Spleen (tissue), 11 donors: ENCODE measurements at regions not wholly inside any gene's neighbourhood (a gene's known extent, or its start where the extent isn't known, plus 50 kb on each side); places are given as distances from the start of the nearest gene placed in this dataset.

Experiments
- DNase-seq: peaks from one replicate; pipeline ENCODE4 v3.0.0-alpha.2; 2020
- H3K27ac ChIP-seq, 8 donors: fragments of 200-600 bp; sonication (generic) in 7 of 8; 1 replicate in 4 of 8; 2 replicates in 4 of 8; pipeline versions ENCODE4 v1.5.0 to v1.8.0; 2016 to 2021; ENCODE audit warnings: inconsistent platforms in 4 of 8, mild to moderate bottlenecking in 4 of 8, moderate library complexity in 1 of 8
- H3K27me3 ChIP-seq, 7 donors: fragments of 200-600 bp; sonication (generic) in 6 of 7; replicated peaks in 1 of 7; 1 replicate in 4 of 7; 2 replicates in 3 of 7; pipeline versions ENCODE4 v1.5.0 to v1.8.0; 2016 to 2021; ENCODE audit warnings: inconsistent platforms in 3 of 7, mild to moderate bottlenecking in 1 of 7
- H3K36me3 ChIP-seq, 6 donors: fragments of 200-600 bp; sonication (generic) in 5 of 6; 1 replicate in 4 of 6; 2 replicates in 2 of 6; pipeline versions ENCODE4 v1.5.0 to v1.8.0; 2016 to 2021; ENCODE audit warnings: inconsistent platforms in 2 of 6
- H3K4me1 ChIP-seq, 6 donors: fragments of 200-600 bp; sonication (generic) in 5 of 6; 1 replicate in 3 of 6; 2 replicates in 3 of 6; pipeline versions ENCODE4 v1.5.0 to v1.8.0; 2016 to 2021; ENCODE audit warnings: inconsistent platforms in 3 of 6
- H3K4me3 ChIP-seq, 8 donors: fragments of 200-600 bp; sonication (generic) in 7 of 8; 1 replicate in 4 of 8; 2 replicates in 4 of 8; pipeline versions ENCODE4 v1.5.0 to v1.8.0; 2016 to 2021; ENCODE audit warnings: inconsistent platforms in 4 of 8, mild to moderate bottlenecking in 4 of 8, moderate library complexity in 2 of 8
- H3K9me3 ChIP-seq, 8 donors: fragments of 200-600 bp; sonication (generic) in 7 of 8; 1 replicate in 4 of 8; 2 replicates in 4 of 8; pipeline versions ENCODE4 v1.5.0 to v1.8.0; 2016 to 2021; ENCODE audit warnings: inconsistent platforms in 4 of 8
- POLR2A ChIP-seq, 3 donors: fragments of 450-650 bp; IDR thresholded peaks; one replicate each; pipeline ENCODE4 v1.5.1; 2017; ENCODE audit warnings: antibody characterized with exemption in 3 of 3, mild to moderate bottlenecking in 1 of 3
- POLR2AphosphoS5 ChIP-seq, 3 donors: sonication (generic); formaldehyde crosslinking; IDR thresholded peaks; one replicate each; pipeline ENCODE4 v1.5.1; 2017; ENCODE audit warnings: antibody characterized with exemption in 3 of 3
- WGBS, 5 donors: extraction: QIAGEN DNeasy Blood & Tissue Kit in 3 of 5; methylation state at CpG; one replicate each; pipeline versions ENCODE4 v1.1.5 to v1.1.7; 2013 to 2018; 5-methylcytosine and 5-hydroxymethylcytosine counted together
- intact Hi-C: fragments of 100-400 bp; cut with DNase I; formaldehyde crosslinking; loops from one replicate; pipeline ENCODE4 v1.15.0; 2023; ENCODE audit warnings: low total_unique reads
- TF ChIP-seq, protein P1 (sequence below), 11 experiments: fragments of 200-600 bp in 7 of 11; fragments of 450-650 bp in 4 of 11; sonication (generic) in 4 of 11; IDR thresholded peaks in 8 of 11; conservative IDR thresholded peaks in 3 of 11; 1 replicate in 7 of 11; 2 replicates in 4 of 11; pipeline versions ENCODE4 v1.4.0 to v1.8.0; 2016 to 2021; ENCODE audit warnings: antibody characterized with exemption in 11 of 11, inconsistent platforms in 4 of 11, mild to moderate bottlenecking in 1 of 11
- donor health status: healthy with polysubstance abuse.
- donor health status: DM: no; HTN: no; CAD: no; lungs with moderate emphysema.
- donor health status: DM: no; HTN: no; CAD: no.
- donor health status: Bipolar disorder and iron deficiency.
- donor health status: healthy.
- donor health status: DM: no; HTN: no; CAD: no.
- donor health status: DM: yes; HTN: yes; CAD: no.

DNA sequence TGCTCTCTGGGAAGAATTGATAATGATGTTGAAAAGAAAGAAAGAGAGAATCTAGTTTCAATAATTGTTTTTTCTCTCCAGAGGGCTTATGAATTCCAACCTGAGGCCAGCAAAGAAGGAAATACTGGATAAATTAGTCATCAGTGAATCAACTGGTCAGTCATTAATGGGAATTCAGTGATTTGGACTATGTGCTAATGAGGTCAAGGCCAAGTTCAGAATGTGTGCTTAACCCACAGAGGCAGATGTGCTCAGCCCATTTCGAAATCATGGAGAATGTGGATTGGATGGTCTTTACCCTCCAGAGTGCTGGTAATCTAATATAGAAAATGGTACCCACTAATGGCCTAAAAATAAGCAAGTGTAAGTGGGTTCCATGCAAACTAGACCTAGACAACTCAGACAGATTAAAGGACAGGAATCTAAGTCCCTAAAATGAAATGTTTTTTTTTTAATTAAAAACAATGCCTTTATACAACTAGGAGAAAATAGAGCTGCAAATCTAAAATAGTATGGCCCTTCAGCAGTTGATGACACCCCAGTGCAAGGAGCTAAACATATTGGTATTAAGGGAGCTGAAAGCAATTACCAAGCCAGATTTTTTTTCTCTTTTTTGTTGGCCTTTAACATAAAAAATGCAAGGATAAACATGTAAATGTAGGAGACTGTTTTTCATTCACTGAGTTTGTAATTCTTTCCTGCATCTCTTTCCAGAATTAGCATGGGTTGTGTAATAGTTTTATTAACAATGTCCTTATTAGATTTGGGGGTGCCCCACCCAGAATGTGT lies 296.9 kb downstream of the SATB2 start:
- no peak overlapping the region for H3K4me3 ChIP-seq
- TF ChIP-seq, protein P1, sequence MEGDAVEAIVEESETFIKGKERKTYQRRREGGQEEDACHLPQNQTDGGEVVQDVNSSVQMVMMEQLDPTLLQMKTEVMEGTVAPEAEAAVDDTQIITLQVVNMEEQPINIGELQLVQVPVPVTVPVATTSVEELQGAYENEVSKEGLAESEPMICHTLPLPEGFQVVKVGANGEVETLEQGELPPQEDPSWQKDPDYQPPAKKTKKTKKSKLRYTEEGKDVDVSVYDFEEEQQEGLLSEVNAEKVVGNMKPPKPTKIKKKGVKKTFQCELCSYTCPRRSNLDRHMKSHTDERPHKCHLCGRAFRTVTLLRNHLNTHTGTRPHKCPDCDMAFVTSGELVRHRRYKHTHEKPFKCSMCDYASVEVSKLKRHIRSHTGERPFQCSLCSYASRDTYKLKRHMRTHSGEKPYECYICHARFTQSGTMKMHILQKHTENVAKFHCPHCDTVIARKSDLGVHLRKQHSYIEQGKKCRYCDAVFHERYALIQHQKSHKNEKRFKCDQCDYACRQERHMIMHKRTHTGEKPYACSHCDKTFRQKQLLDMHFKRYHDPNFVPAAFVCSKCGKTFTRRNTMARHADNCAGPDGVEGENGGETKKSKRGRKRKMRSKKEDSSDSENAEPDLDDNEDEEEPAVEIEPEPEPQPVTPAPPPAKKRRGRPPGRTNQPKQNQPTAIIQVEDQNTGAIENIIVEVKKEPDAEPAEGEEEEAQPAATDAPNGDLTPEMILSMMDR (IDR thresholded peaks at IDR 0.05 in 8 of 11, conservative IDR thresholded peaks at IDR 0.05 in 3 of 11), result no peak
- no peak for TF ChIP-seq POLR2A (IDR thresholded peaks at IDR 0.05)
- TF ChIP-seq POLR2AphosphoS5 (IDR thresholded peaks at IDR 0.05), result no peak
- H3K27ac ChIP-seq, result no peak overlapping the region
- H3K27me3 ChIP-seq, result no peaks in the 10 kb centered on the region
- intact Hi-C loops, result no loop called here
- 50 to 88% (median 77%) methylated on average over 1 of the region's 1 CpG for WGBS, 5 donors
- no peaks in the 10 kb centered on the region for H3K4me1 ChIP-seq
- H3K36me3 ChIP-seq, result no peaks in the 10 kb centered on the region
- no peak for DNase-seq
- H3K9me3 ChIP-seq, result peaks cover 0 to 16% (median 12%) of the 10 kb centered on the region in 8 donors

DNA sequence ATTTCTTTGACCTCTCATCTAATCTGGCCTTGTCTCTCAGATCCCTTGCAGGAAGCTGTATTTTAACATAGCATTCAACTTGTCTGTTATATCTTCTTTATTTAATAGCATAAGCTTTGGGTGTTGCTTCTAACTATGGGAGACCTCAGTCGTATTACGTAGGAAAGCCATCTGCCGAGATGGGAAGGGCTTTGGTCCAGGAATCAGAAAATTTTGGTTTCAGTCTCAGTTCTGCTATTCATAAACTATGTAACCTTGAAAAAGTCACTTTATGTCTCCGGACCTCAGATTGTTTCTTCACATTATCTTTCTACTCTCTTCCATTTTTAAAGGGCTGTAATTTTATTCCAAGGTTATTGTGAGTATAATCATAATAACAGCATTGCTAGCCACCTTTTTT lies 297.7 kb downstream of the SATB2 start:
- Histone ChIP-seq H3K9me3 (peaks cover 0 to 24% (median 17%) of the 10 kb centered on the region in 8 donors), H3K36me3 (no peaks in the 10 kb centered on the region), H3K27me3 (no peaks in the 10 kb centered on the region), H3K27ac (no peak overlapping the region), H3K4me1 (no peaks in the 10 kb centered on the region), H3K4me3 (no peak overlapping the region)
- intact Hi-C loops, result no loop called here
- no peak for TF ChIP-seq POLR2A (IDR thresholded peaks at IDR 0.05)
- TF ChIP-seq, protein P1 (IDR thresholded peaks at IDR 0.05 in 8 of 11, conservative IDR thresholded peaks at IDR 0.05 in 3 of 11), result no peak
- no peak for TF ChIP-seq POLR2AphosphoS5 (IDR thresholded peaks at IDR 0.05)
- 67 to 87% (median 70%) methylated on average over 4 of the region's 4 CpGs for WGBS, 5 donors
- DNase-seq, result no peak

DNA sequence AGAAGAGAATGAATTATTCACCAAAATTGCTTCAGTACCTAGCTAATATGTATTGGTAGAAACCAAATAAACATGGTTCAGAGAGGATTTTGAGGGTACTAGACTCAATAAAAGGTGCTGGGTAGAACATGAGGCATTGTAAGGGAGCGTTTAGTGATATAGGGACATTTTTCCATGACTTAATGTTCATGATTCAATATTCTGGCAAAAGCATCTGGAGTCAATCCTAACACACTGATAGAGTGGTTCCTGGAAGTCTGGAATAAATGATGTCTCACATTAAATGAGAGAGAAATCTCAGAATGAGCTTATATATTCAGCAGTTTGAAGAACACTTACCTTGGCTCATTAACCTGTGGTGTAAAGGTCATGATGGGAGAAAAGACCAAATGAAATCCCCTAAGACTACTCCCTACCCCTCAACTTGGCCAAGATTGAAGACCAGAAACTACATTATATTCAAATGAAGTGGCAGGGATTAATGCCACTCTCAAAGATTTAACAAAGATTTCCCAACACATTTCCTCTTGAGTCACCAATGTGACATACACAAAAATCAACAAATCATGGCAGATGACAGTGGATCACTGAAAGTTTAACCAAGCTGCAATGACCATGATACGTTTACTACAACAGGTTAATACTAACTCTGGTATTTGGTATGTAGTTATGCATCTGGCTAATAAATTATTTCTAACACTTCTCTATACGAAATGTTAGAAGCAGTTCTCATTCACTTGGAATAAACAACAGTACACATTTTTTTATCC lies 309.5 kb downstream of the SATB2 start:
- 67 to 78% (median 70%) methylated on average over 3 of the region's 3 CpGs for WGBS, 5 donors
- TF ChIP-seq POLR2A (IDR thresholded peaks at IDR 0.05), result no peak
- no peak for TF ChIP-seq POLR2AphosphoS5 (IDR thresholded peaks at IDR 0.05)
- no peak overlapping the region for H3K27ac ChIP-seq
- no peak overlapping the region for H3K4me3 ChIP-seq
- H3K36me3 ChIP-seq, result no peaks in the 10 kb centered on the region
- DNase-seq, result no peak
- H3K9me3 ChIP-seq, result no peaks in the 10 kb centered on the region
- H3K27me3 ChIP-seq, result no peaks in the 10 kb centered on the region
- no peaks in the 10 kb centered on the region for H3K4me1 ChIP-seq
- intact Hi-C loops, result no loop called here

DNA sequence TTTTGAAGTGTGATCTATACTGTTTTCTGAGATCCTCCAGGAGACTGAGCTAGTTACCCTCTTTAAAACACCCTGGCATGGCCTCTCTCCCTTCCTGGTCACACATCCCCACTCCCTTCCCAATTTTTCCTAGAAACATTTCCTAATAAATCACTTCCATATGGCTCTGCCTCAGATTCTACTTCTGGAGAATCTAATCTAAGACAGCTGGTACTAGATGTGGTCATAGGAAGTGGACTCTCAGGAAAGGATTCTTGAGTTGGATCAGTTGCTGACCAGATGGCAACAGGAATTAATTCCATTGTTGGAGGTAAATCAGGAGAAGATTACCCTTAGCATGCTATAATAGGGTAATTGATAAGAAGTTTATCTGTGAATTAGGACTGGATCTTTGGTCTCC lies 310.5 kb downstream of the SATB2 start:
- no peaks in the 10 kb centered on the region for H3K9me3 ChIP-seq
- H3K36me3 ChIP-seq, result no peaks in the 10 kb centered on the region
- DNase-seq, result no peak
- intact Hi-C loops, result no loop called here
- TF ChIP-seq, protein P1 (IDR thresholded peaks at IDR 0.05 in 8 of 11, conservative IDR thresholded peaks at IDR 0.05 in 3 of 11), result no peak
- H3K4me3 ChIP-seq, result no peak overlapping the region
- no peaks in the 10 kb centered on the region for H3K27me3 ChIP-seq
- no peak overlapping the region for H3K27ac ChIP-seq
- no peaks in the 10 kb centered on the region for H3K4me1 ChIP-seq
